Dendritic cell treated with granulocyte-macrophage colony-stimulating factor and Interleukin-4, amounts not matched to agents 40 ng/mL and 50 ng/mL, for 4 days (primary cell): ENCODE measurements at regions not wholly inside any gene's neighbourhood (a gene's known extent, or its start where the extent isn't known, plus 50 kb on each side); places are given as distances from the start of the nearest gene placed in this dataset.

Experiments
- H3K27ac Mint-ChIP-seq: one replicate; pipeline ENCODE4 v1.8.0; 2022; ENCODE audit warnings: mild to moderate bottlenecking, mixed read lengths
- H3K27me3 Mint-ChIP-seq: one replicate; pipeline ENCODE4 v1.8.0; 2022; ENCODE audit warnings: mild to moderate bottlenecking, mixed read lengths
- H3K36me3 Mint-ChIP-seq: one replicate; pipeline ENCODE4 v1.8.0; 2022; ENCODE audit warnings: low read depth, mixed read lengths
- H3K4me1 Mint-ChIP-seq: one replicate; pipeline ENCODE4 v1.8.0; 2022; ENCODE audit warnings: low read depth, mixed read lengths
- H3K4me3 Mint-ChIP-seq: one replicate; pipeline ENCODE4 v1.8.0; 2022; ENCODE audit warnings: mild to moderate bottlenecking, moderate library complexity, mixed read lengths
- H3K9me3 Mint-ChIP-seq: one replicate; pipeline ENCODE4 v1.8.0; 2022; ENCODE audit warnings: mixed read lengths
- intact Hi-C: fragments of 100-400 bp; cut with micrococcal nuclease; formaldehyde crosslinking; loops from one replicate; pipeline ENCODE4 v1.15.0; 2022

GRCh38 chr10:90579602-90580242, 278.1 kb downstream of the HTR7 start:
- intact Hi-C loops = no loop called here
- peaks cover 2% of the 10 kb centered on the region for H3K27me3 Mint-ChIP-seq
- no peaks in the 10 kb centered on the region for H3K9me3 Mint-ChIP-seq
- no peak overlapping the region for H3K27ac Mint-ChIP-seq
- no peak overlapping the region for H3K4me3 Mint-ChIP-seq
- no peaks in the 10 kb centered on the region for H3K4me1 Mint-ChIP-seq
- H3K36me3 Mint-ChIP-seq = no peaks in the 10 kb centered on the region

GRCh38 chr10:90583416-90583815, 274.4 kb downstream of the HTR7 start:
- H3K9me3 Mint-ChIP-seq = no peaks in the 10 kb centered on the region
- H3K4me3 Mint-ChIP-seq = no peak overlapping the region
- H3K36me3 Mint-ChIP-seq = no peaks in the 10 kb centered on the region
- H3K27me3 Mint-ChIP-seq = peaks cover 2% of the 10 kb centered on the region
- intact Hi-C loops = no loop called here
- no peak overlapping the region for H3K27ac Mint-ChIP-seq
- H3K4me1 Mint-ChIP-seq = no peaks in the 10 kb centered on the region

- no peaks in the 10 kb centered on the region for H3K36me3 Mint-ChIP-seq
These were observed 270.8 kb downstream of the HTR7 start for GRCh38 chr10:90587081-90587491.

GRCh38 chr10:90587561-90587960, 270.3 kb downstream of the HTR7 start:
- H3K27me3 Mint-ChIP-seq = no peaks in the 10 kb centered on the region
- no peaks in the 10 kb centered on the region for H3K36me3 Mint-ChIP-seq
- H3K27ac Mint-ChIP-seq = no peak overlapping the region
- no peaks in the 10 kb centered on the region for H3K9me3 Mint-ChIP-seq
- H3K4me1 Mint-ChIP-seq = no peaks in the 10 kb centered on the region
- intact Hi-C loops = no loop called here
- no peak overlapping the region for H3K4me3 Mint-ChIP-seq

More at GRCh38 chr10:90587081-90587491, 270.8 kb downstream of the HTR7 start:
- no peak overlapping the region for H3K27ac Mint-ChIP-seq
- intact Hi-C loops = no loop called here
- H3K9me3 Mint-ChIP-seq = no peaks in the 10 kb centered on the region
- no peak overlapping the region for H3K4me3 Mint-ChIP-seq
- H3K4me1 Mint-ChIP-seq = no peaks in the 10 kb centered on the region
- no peaks in the 10 kb centered on the region for H3K27me3 Mint-ChIP-seq

- intact Hi-C loops = no loop called here
- Mint-ChIP-seq H3K27ac (no peak overlapping the region), H3K4me1 (no peaks in the 10 kb centered on the region), H3K27me3 (no peaks in the 10 kb centered on the region), H3K36me3 (no peaks in the 10 kb centered on the region), H3K4me3 (no peak overlapping the region), H3K9me3 (no peaks in the 10 kb centered on the region)
These were observed 269.6 kb downstream of the HTR7 start for GRCh38 chr10:90588222-90588621.

- intact Hi-C loops = no loop called here
- Mint-ChIP-seq H3K4me3 (no peak overlapping the region), H3K27ac (no peak overlapping the region), H3K36me3 (no peaks in the 10 kb centered on the region), H3K4me1 (no peaks in the 10 kb centered on the region), H3K27me3 (no peaks in the 10 kb centered on the region), H3K9me3 (no peaks in the 10 kb centered on the region)
These were observed 268.0 kb downstream of the HTR7 start for GRCh38 chr10:90589825-90590224.

- H3K9me3 Mint-ChIP-seq = no peaks in the 10 kb centered on the region
- no peak overlapping the region for H3K4me3 Mint-ChIP-seq
- no peak overlapping the region for H3K27ac Mint-ChIP-seq
- no peaks in the 10 kb centered on the region for H3K27me3 Mint-ChIP-seq
- no peaks in the 10 kb centered on the region for H3K4me1 Mint-ChIP-seq
- no peaks in the 10 kb centered on the region for H3K36me3 Mint-ChIP-seq
- intact Hi-C loops = loop anchor here (2.0 kb wide), 1 partner anchor 797 kb away; no protein-coding TSS in a partner anchor
These were observed 266.2 kb downstream of the HTR7 start for GRCh38 chr10:90591629-90592028.

GRCh38 chr10:90592638-90593302, 265.1 kb downstream of the HTR7 start:
- intact Hi-C loops = loop anchor here (2.0 kb wide), 1 partner anchor 798 kb away; no protein-coding TSS in a partner anchor
- H3K4me3 Mint-ChIP-seq = no peak overlapping the region
- no peaks in the 10 kb centered on the region for H3K9me3 Mint-ChIP-seq
- no peak overlapping the region for H3K27ac Mint-ChIP-seq
- H3K4me1 Mint-ChIP-seq = no peaks in the 10 kb centered on the region
- H3K27me3 Mint-ChIP-seq = peaks cover 1% of the 10 kb centered on the region
- no peaks in the 10 kb centered on the region for H3K36me3 Mint-ChIP-seq

- Mint-ChIP-seq H3K27ac (no peak overlapping the region), H3K36me3 (no peaks in the 10 kb centered on the region), H3K4me1 (no peaks in the 10 kb centered on the region), H3K9me3 (no peaks in the 10 kb centered on the region), H3K27me3 (peaks cover 1% of the 10 kb centered on the region), H3K4me3 (no peak overlapping the region)
- intact Hi-C loops = no loop called here
These were observed 259.3 kb downstream of the HTR7 start for GRCh38 chr10:90598513-90598912.

- Mint-ChIP-seq H3K27ac (no peak overlapping the region), H3K9me3 (no peaks in the 10 kb centered on the region), H3K36me3 (no peaks in the 10 kb centered on the region), H3K4me3 (no peak overlapping the region), H3K27me3 (no peaks in the 10 kb centered on the region), H3K4me1 (no peaks in the 10 kb centered on the region)
- intact Hi-C loops = no loop called here
These were observed 254.8 kb downstream of the HTR7 start for GRCh38 chr10:90602862-90603610.

- intact Hi-C loops = no loop called here
- H3K4me1 Mint-ChIP-seq = no peaks in the 10 kb centered on the region
- no peaks in the 10 kb centered on the region for H3K27me3 Mint-ChIP-seq
- no peaks in the 10 kb centered on the region for H3K36me3 Mint-ChIP-seq
- H3K27ac Mint-ChIP-seq = no peak overlapping the region
- H3K4me3 Mint-ChIP-seq = no peak overlapping the region
- H3K9me3 Mint-ChIP-seq = no peaks in the 10 kb centered on the region
These were observed 253.2 kb downstream of the HTR7 start for GRCh38 chr10:90604636-90605035.

GRCh38 chr10:90605506-90605905, 252.3 kb downstream of the HTR7 start:
- intact Hi-C loops = no loop called here
- no peaks in the 10 kb centered on the region for H3K9me3 Mint-ChIP-seq
- H3K4me3 Mint-ChIP-seq = no peak overlapping the region
- no peak overlapping the region for H3K27ac Mint-ChIP-seq
- no peaks in the 10 kb centered on the region for H3K4me1 Mint-ChIP-seq
- H3K27me3 Mint-ChIP-seq = no peaks in the 10 kb centered on the region
- H3K36me3 Mint-ChIP-seq = no peaks in the 10 kb centered on the region

- H3K36me3 Mint-ChIP-seq = no peaks in the 10 kb centered on the region
- intact Hi-C loops = no loop called here
- no peaks in the 10 kb centered on the region for H3K27me3 Mint-ChIP-seq
- H3K4me1 Mint-ChIP-seq = no peaks in the 10 kb centered on the region
- no peaks in the 10 kb centered on the region for H3K9me3 Mint-ChIP-seq
- H3K4me3 Mint-ChIP-seq = no peak overlapping the region
- H3K27ac Mint-ChIP-seq = no peak overlapping the region
These were observed 245.6 kb downstream of the HTR7 start for GRCh38 chr10:90612276-90612675.

- H3K9me3 Mint-ChIP-seq = no peaks in the 10 kb centered on the region
- no peaks in the 10 kb centered on the region for H3K27me3 Mint-ChIP-seq
- H3K36me3 Mint-ChIP-seq = no peaks in the 10 kb centered on the region
- intact Hi-C loops = no loop called here
- no peak overlapping the region for H3K27ac Mint-ChIP-seq
- H3K4me1 Mint-ChIP-seq = no peaks in the 10 kb centered on the region
- no peak overlapping the region for H3K4me3 Mint-ChIP-seq
These were observed 243.2 kb downstream of the HTR7 start for GRCh38 chr10:90614631-90615030.
